Lower leg skin (tissue), 3 donors: ENCODE measurements at regions not wholly inside any gene's neighbourhood (a gene's known extent, or its start where the extent isn't known, plus 50 kb on each side); places are given as distances from the start of the nearest gene placed in this dataset.

Experiments used
- CTCF ChIP-seq, 3 donors: fragments of 450-650 bp; IDR thresholded peaks; one replicate each; pipeline ENCODE4 v1.5.1; 2016; ENCODE audit warnings: antibody characterized with exemption in 3 of 3, mild to moderate bottlenecking in 3 of 3, moderate library complexity in 2 of 3
- POLR2A ChIP-seq, 2 donors: fragments of 450-650 bp; IDR thresholded peaks; one replicate each; pipeline ENCODE4 v1.6.1; 2016 to 2017; ENCODE audit warnings: antibody characterized with exemption in 2 of 2, mild to moderate bottlenecking in 1 of 2, moderate library complexity in 1 of 2

GRCh38 chr17:83008526-83008925 lies 70.9 kb upstream of the METRNL start:
- TF ChIP-seq CTCF (IDR thresholded peaks at IDR 0.05) (no peak), POLR2A (IDR thresholded peaks at IDR 0.05) (no peak)
